DOHH2 (cell line): ENCODE measurements at regions not wholly inside any gene's neighbourhood (a gene's known extent, or its start where the extent isn't known, plus 50 kb on each side); places are given as distances from the start of the nearest gene placed in this dataset.

Source experiments
- EZH2phosphoT487 ChIP-seq: fragments of 200-600 bp; sonication (generic); IDR thresholded peaks from 2 replicates; pipeline ENCODE4 v1.6.1; 2017; ENCODE audit warnings: borderline replicate concordance, mild to moderate bottlenecking, antibody characterized with exemption, low read length, moderate library complexity, mixed read lengths
- TF ChIP-seq, protein P1 (sequence below): fragments of 200-600 bp; sonication (generic); IDR thresholded peaks from one replicate; pipeline ENCODE4 v1.5.1; 2014; ENCODE audit warnings: antibody characterized with exemption, mild to moderate bottlenecking, low read depth, low read length; ENCODE audit not compliant: poor library complexity, severe bottlenecking

GRCh38 chr2:180291060-180291459 is 284.0 kb upstream of the CWC22 start:
- TF ChIP-seq, protein P1, sequence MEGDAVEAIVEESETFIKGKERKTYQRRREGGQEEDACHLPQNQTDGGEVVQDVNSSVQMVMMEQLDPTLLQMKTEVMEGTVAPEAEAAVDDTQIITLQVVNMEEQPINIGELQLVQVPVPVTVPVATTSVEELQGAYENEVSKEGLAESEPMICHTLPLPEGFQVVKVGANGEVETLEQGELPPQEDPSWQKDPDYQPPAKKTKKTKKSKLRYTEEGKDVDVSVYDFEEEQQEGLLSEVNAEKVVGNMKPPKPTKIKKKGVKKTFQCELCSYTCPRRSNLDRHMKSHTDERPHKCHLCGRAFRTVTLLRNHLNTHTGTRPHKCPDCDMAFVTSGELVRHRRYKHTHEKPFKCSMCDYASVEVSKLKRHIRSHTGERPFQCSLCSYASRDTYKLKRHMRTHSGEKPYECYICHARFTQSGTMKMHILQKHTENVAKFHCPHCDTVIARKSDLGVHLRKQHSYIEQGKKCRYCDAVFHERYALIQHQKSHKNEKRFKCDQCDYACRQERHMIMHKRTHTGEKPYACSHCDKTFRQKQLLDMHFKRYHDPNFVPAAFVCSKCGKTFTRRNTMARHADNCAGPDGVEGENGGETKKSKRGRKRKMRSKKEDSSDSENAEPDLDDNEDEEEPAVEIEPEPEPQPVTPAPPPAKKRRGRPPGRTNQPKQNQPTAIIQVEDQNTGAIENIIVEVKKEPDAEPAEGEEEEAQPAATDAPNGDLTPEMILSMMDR = no peak
- no peak for TF ChIP-seq EZH2phosphoT487
